Right ventricle myocardium inferior (tissue), 1 donor: ENCODE measurements at regions not wholly inside any gene's neighbourhood (a gene's known extent, or its start where the extent isn't known, plus 50 kb on each side); places are given as distances from the start of the nearest gene placed in this dataset.

Source experiments
- ATAC-seq: fragments of 200-7000 bp; cut with Tn5 transposase; one replicate; pipeline ENCODE4 v1.9.1; 2020; ENCODE audit warnings: mild to moderate bottlenecking, moderate library complexity
- DNase-seq: peaks from one replicate; pipeline ENCODE4 v3.0.0; 2021; ENCODE audit errors: missing footprints
- intact Hi-C: fragments of 100-400 bp; cut with DNase I; formaldehyde crosslinking; loops from one replicate; pipeline ENCODE4 v1.11.0; 2022
- donor health status: DM: no; HTN: yes; CAD: no; lungs with severe emphysema.

- DNase-seq (no peak), ATAC-seq (no peak)
- intact Hi-C loops = no loop called here
Observed at GRCh38 chr7:142379201-142379885, 121.5 kb upstream of the PRSS58 start.

DNA sequence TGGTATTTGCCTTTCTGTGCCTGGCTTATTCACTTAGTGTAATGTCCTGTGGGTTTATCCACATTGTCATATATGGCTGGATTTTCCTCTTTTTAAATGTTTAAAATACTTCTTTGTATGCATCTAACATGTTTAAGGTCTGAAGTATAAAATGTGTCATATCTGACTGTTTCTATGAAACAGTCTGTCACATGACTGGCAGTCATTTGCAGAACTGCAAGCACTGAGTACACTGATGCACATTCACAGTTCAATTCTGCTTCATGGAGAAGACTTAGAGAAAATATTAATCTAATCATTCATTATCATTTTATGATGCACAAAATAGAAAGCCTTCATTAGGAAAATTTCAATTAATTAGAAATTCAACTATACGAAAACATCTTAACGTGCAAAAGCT lies 119.7 kb upstream of the PRSS58 start:
- ATAC-seq (no peak), DNase-seq (no peak)
- intact Hi-C loops = no loop called here

DNA sequence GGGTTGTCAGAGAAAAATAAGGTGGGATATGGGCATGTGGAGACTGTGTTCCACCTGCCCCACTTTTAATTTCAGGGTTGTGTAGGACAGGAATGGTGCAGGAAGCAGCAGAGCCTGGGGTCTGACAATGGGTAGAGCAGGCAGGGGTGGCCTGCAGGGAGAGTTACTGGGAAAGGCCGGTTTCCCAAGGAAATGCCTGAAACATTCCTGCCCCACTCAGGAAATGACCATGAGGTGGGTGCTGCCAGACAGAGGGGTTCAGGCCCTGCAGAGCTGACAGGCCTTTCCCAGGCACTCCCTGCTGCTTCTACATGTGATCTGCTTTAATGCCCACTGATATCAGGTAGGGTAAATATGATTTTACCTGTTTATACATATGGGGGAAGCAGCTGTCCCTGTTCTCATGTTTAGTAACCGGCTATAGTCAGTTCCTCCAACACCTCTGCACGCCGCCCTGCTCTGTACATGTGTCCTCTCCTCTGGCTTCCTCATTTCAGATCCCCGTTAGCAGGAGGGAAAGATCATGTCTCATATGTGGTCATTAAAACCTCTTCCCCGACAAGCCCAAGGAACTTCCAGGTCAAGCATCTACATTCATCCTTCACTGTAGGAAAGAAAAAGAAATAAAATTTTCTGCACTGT lies 118.6 kb upstream of the PRSS58 start:
- ATAC-seq (no peak), DNase-seq (no peak)
- intact Hi-C loops = no loop called here

DNA sequence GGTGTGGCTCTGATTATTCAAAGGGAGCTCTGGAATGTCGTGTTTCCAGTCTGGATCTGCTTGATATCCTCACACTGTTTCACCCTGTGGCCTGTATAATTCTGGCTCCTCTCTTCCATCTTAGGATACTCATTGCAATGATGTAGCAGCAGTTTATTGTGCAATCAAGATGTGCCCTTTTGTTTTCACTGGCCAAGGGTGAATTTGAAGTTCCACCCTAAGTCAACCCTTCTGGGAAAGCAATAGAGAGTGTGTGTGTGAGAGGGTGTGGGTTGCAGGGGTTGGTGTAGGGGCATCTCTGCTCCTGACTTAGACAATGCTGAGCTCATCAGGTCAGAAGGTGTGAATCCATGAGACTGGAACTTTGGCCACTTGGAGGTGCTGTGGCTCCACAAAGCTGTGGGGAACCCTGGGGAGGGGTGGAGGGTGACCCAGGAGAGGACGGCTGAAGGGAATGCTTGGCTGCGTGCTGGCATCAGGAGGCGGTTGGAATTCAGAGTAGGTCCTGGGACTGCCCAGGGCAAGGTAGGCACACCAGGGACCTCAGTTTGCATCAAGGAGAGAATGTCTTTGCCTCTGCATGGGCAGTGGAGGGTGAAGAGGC lies 118.0 kb upstream of the PRSS58 start:
- no peak for DNase-seq
- intact Hi-C loops = no loop called here
- no peak for ATAC-seq

- intact Hi-C loops = no loop called here
- DNase-seq (no peak), ATAC-seq (peak; percentile 84)
Observed at GRCh38 chr7:142372727-142373126, 114.9 kb upstream of the PRSS58 start.

- intact Hi-C loops = no loop called here
- ATAC-seq (no peak), DNase-seq (no peak)
Observed at GRCh38 chr7:142371586-142372377, 113.9 kb upstream of the PRSS58 start.

DNA sequence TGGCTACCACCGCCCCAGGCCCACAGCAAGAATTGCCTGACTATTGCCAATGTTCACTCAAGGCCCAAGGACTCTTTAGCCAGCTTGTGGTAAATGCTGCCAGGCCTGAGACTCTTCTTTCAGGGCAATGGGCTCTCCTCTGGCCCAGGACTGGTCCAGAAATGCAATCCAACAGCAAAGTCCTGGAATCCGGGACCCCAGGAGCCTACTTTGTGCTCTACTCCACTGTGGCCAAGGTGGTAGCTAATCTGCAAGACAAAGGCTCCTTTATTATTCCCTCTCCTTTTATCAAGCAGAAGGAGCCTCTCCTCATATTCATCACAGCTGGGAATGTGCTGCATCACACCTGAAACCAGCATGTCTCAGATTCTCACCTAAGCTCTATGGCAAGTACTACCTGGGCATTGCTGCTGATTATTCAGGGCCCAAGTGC lies 107.6 kb upstream of the PRSS58 start:
- DNase-seq = no peak
- intact Hi-C loops = no loop called here

GRCh38 chr7:142364551-142364950 lies 106.7 kb upstream of the PRSS58 start:
- no peak for ATAC-seq
- DNase-seq = no peak
- intact Hi-C loops = no loop called here

More for the DNA sequence above, 107.6 kb upstream of the PRSS58 start:
- no peak for ATAC-seq

DNA sequence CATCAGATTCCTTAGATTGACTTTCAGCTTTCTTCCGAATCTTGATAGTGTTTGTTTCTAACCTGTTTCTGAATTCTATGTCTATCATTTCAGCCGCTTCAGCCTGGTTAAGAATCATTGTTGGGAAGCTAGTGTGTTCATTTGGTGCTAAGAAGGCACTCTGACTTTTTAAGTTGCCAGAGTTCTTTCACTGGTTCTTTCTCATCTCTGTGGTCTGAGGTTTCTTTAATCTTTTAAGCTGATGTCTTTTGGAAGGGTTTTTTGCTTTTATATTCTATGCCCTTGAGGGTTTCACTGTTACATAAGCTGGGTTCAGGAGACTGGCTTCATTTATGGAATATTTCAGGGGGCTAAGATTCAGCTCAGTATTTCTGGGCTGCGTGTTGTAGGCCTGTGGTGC lies 104.5 kb upstream of the PRSS58 start:
- ATAC-seq (no peak), DNase-seq (no peak)
- intact Hi-C loops = no loop called here

- DNase-seq = no peak
- intact Hi-C loops = no loop called here
- ATAC-seq = peak; percentile 58
Observed at GRCh38 chr7:142359694-142360279, 101.9 kb upstream of the PRSS58 start.

DNA sequence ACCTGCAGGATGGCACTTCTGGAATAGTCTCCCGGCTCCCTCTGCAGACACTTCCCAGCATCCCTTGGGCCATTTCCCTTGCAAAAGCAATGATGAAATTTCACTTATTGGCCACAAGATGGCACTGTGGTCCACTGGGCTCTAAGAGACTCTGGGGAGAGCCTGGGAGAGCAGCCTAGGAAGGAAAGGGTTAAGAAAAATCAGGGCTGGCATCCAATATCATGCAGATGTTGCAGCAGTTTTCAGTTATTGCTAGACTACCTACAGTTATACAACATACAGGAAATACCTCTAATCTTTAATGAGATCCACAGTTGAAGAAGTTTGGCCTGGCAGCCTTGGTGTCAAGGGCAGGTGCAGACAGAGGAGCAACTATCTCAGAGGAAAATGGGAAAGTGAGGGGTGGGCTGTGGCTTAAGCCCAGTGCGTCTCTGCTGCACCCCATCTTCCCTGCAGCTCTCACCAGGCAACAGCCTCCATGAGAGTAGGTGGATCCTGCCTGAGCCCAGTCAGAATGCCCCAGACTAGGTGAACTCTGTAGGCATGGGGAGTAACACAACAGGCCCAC lies 100.2 kb upstream of the PRSS58 start:
- no peak for DNase-seq
- peak; percentile 60 for ATAC-seq
- intact Hi-C loops = no loop called here

GRCh38 chr7:142356166-142356565 lies 98.3 kb upstream of the PRSS58 start:
- intact Hi-C loops = no loop called here
- DNase-seq = no peak
- ATAC-seq = no peak

DNA sequence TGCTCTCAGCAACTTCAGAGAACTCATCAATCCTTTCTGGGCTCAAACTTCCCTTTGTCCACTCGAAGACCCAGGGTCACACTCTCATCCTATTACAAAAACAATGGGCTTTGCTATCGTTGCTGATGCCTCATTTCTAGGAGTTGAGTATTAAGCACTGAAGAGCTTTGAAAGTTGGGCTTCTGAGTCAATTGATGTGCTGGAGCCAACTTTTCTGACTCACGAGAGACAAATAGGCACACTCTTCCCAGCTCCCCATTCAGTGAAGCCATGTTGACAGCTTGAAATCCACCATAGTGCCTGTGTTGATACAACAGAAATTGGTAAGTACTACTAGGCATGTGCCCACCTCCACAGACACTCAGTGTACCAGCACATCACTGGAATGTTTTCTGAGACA lies 97.5 kb upstream of the PRSS58 start:
- ATAC-seq = no peak
- no peak for DNase-seq
- intact Hi-C loops = no loop called here

GRCh38 chr7:142353147-142354060 lies 95.5 kb upstream of the PRSS58 start:
- ATAC-seq (no peak), DNase-seq (no peak)
- intact Hi-C loops = no loop called here

DNA sequence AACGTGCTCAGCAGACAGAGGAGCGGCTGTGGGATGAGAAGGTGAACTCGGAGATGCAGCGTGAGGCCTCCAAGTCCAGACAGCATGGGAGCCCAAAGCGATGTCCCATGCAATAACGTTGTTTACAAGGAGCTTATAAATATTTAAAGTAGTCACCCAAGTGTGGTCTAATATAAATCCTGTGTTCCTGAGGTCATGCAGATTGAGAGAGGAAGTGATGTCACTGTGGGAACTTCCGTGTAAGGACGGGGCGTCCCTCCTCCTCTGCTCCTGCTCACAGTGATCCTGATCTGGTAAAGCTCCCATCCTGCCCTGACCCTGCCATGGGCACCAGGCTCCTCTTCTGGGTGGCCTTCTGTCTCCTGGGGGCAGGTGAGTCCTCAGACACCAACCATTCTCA lies 94.7 kb upstream of the PRSS58 start:
- no peak for ATAC-seq
- no peak for DNase-seq
- intact Hi-C loops = no loop called here

GRCh38 chr7:142351145-142351544 lies 93.3 kb upstream of the PRSS58 start:
- no peak for ATAC-seq
- intact Hi-C loops = no loop called here
- DNase-seq = no peak

DNA sequence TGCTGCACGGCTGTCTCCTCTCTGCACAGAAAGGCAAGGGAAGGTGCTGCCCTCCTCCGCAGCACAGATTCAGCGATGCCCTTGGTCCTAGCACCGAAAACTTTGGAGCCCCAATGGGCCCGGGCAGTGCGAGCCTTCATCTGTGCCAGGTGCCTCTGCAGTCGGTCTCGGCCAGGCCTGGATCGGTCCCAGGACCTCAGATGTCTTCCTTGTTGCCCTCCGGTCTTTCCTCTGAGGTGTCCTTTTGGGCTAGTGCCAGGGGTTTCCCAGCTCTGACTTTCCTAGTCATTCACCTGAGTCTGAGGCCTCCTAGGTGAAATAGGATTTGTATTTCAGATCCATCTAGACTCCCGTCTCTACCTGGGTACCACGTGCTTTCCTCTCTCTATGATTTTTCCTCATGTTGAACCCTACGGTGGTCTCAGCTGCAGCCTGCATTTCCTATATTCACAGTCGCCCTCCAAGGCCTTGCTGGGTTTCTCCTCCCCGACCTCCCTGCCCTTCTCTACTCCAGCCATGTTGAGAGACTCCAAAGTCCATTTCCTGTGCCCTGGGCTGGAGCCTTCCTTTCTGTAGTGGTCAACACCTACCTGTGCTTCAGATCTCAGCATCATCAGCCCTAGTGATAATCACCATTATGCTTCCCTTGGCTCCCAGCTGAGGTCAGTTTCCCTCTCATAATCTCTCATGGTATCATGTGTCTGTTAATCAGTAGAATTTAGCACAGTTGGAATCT lies 92.0 kb upstream of the PRSS58 start:
- DNase-seq = no peak
- intact Hi-C loops = no loop called here
- ATAC-seq = no peak
